HCT116 (cell line): ENCODE measurements at regions not wholly inside any gene's neighbourhood (a gene's known extent, or its start where the extent isn't known, plus 50 kb on each side); places are given as distances from the start of the nearest gene placed in this dataset.

ENCODE experiments used
- CBX3 ChIP-seq: IDR thresholded peaks from 2 replicates; pipeline ENCODE4 v1.6.1; 2012; ENCODE audit warnings: low read depth
- CEBPB ChIP-seq: IDR thresholded peaks from 2 replicates; pipeline ENCODE4 v1.6.1; 2012; ENCODE audit warnings: low read depth
- CTCF ChIP-seq, 3 experiments: fragments of 200-600 bp in 1 of 3; sonication (generic) in 1 of 3; IDR thresholded peaks in 2 of 3; conservative IDR thresholded peaks in 1 of 3; 2 replicates each; pipeline ENCODE4 v1.5.1; 2012 to 2017; ENCODE audit warnings: low read depth in 2 of 3, low read length in 2 of 3, antibody characterized with exemption in 1 of 3, borderline replicate concordance in 1 of 3, control low read depth in 1 of 3, mild to moderate bottlenecking in 1 of 3, mixed read lengths in 1 of 3, mixed run types in 1 of 3, moderate library complexity in 1 of 3; ENCODE audit not compliant: insufficient read depth in 1 of 3
- EZH2 ChIP-seq: fragments of 200-600 bp; sonication (generic); IDR thresholded peaks from 2 replicates; pipeline ENCODE4 v1.6.1; 2017; ENCODE audit warnings: antibody characterized with exemption, mixed run types
- EZH2phosphoT487 ChIP-seq: fragments of 200-600 bp; IDR thresholded peaks from 2 replicates; pipeline ENCODE4 v1.6.1; 2018; ENCODE audit warnings: antibody characterized with exemption, borderline replicate concordance
- FOSL1 ChIP-seq: IDR thresholded peaks from 2 replicates; pipeline ENCODE4 v1.6.1; 2012; ENCODE audit warnings: low read depth
- MAX ChIP-seq: IDR thresholded peaks from 2 replicates; pipeline ENCODE4 v1.6.1; 2012
- POLR2A ChIP-seq: IDR thresholded peaks from 2 replicates; pipeline ENCODE4 v1.7.0; 2011; ENCODE audit warnings: borderline replicate concordance; ENCODE audit not compliant: insufficient read depth, insufficient read length; ENCODE audit errors: extremely low read depth
- REST ChIP-seq: IDR thresholded peaks from 2 replicates; pipeline ENCODE4 v1.6.1; 2012; ENCODE audit warnings: low read depth
- SRF ChIP-seq: IDR thresholded peaks from 2 replicates; pipeline ENCODE4 v1.6.1; 2012; ENCODE audit warnings: low read depth
- ZFX ChIP-seq: fragments of 450-650 bp; IDR thresholded peaks from 2 replicates; pipeline ENCODE4 v1.6.1; 2017

GRCh38 chr19:46935066-46935663 is 74.4 kb downstream of the ARHGAP35 start:
- no peak for TF ChIP-seq CTCF (IDR thresholded peaks at IDR 0.05 in 2 of 3, conservative IDR thresholded peaks at IDR 0.05 in 1 of 3; ENCODE audit: borderline replicate concordance in 1 of 3, insufficient read depth in 1 of 3, low read depth in 2 of 3, low read length in 2 of 3)
- no peak for TF ChIP-seq EZH2
- no peak for TF ChIP-seq EZH2phosphoT487
- no peak for TF ChIP-seq CEBPB
- no peak for TF ChIP-seq POLR2A
- no peak for TF ChIP-seq ZFX
- TF ChIP-seq CBX3, result no peak
- TF ChIP-seq SRF, result no peak
- no peak for TF ChIP-seq REST
- no peak for TF ChIP-seq FOSL1
- TF ChIP-seq MAX, result no peak
